HG03108 (cell line): ENCODE measurements at regions not wholly inside any gene's neighbourhood (a gene's known extent, or its start where the extent isn't known, plus 50 kb on each side); places are given as distances from the start of the nearest gene placed in this dataset.

Source experiments
- ATAC-seq: cut with Tn5 transposase; IDR thresholded peaks from one replicate; pipeline ENCODE4 v1.9.1; 2021; ENCODE audit warnings: moderate library complexity; ENCODE audit not compliant: unreplicated experiment

GRCh38 chr14:101223561-101224162, 320.1 kb upstream of the RTL1 start:
- no peak for ATAC-seq

GRCh38 chr14:101224356-101225156, 321.0 kb upstream of the RTL1 start:
- ATAC-seq = no peak

- no peak for ATAC-seq
Observed at GRCh38 chr14:101225157-101226152, 321.9 kb upstream of the RTL1 start.

- no peak for ATAC-seq
Observed at GRCh38 chr14:101226265-101226602, 322.7 kb upstream of the RTL1 start.

- no peak for ATAC-seq
Observed at GRCh38 chr14:101226603-101227425, 323.3 kb upstream of the RTL1 start.

GRCh38 chr14:101227611-101228594, 324.4 kb upstream of the RTL1 start:
- no peak for ATAC-seq

- no peak for ATAC-seq
Observed at GRCh38 chr14:101228949-101229541, 325.5 kb upstream of the RTL1 start.

- ATAC-seq = no peak
Observed at GRCh38 chr14:101229666-101230065, 326.1 kb upstream of the RTL1 start.

- ATAC-seq = no peak
Observed at GRCh38 chr14:101230161-101230850, 326.8 kb upstream of the RTL1 start.

- no peak for ATAC-seq
Observed at GRCh38 chr14:101230851-101231550, 327.5 kb upstream of the RTL1 start.

GRCh38 chr14:101231828-101232227, 328.3 kb upstream of the RTL1 start:
- ATAC-seq = no peak

GRCh38 chr14:101232340-101233020, 328.8 kb upstream of the DIO3 start:
- ATAC-seq = no peak

GRCh38 chr14:101233021-101233366, 328.3 kb upstream of the DIO3 start:
- ATAC-seq = no peak

GRCh38 chr14:101233391-101233790, 327.9 kb upstream of the DIO3 start:
- ATAC-seq = no peak

GRCh38 chr14:101233808-101234207, 327.5 kb upstream of the DIO3 start:
- ATAC-seq = no peak

- ATAC-seq = no peak
Observed at GRCh38 chr14:101234244-101234937, 326.9 kb upstream of the DIO3 start.

- ATAC-seq = no peak
Observed at GRCh38 chr14:101234999-101235334, 326.3 kb upstream of the DIO3 start.
